Esophagus squamous epithelium (tissue), 4 donors: ENCODE measurements at regions not wholly inside any gene's neighbourhood (a gene's known extent, or its start where the extent isn't known, plus 50 kb on each side); places are given as distances from the start of the nearest gene placed in this dataset.

ENCODE experiments used
- POLR2A ChIP-seq, 4 donors: fragments of 450-650 bp; IDR thresholded peaks; one replicate each; pipeline ENCODE4 v1.6.1; 2017; ENCODE audit warnings: antibody characterized with exemption in 4 of 4, mild to moderate bottlenecking in 4 of 4, moderate library complexity in 3 of 4
- TF ChIP-seq, protein P1 (sequence below), 6 experiments: fragments of 450-650 bp in 4 of 6; fragments of 200-600 bp in 2 of 6; sonication (generic) in 2 of 6; IDR thresholded peaks; one replicate each; pipeline ENCODE4 v1.5.1; 2016 to 2019; ENCODE audit warnings: antibody characterized with exemption in 6 of 6, mild to moderate bottlenecking in 4 of 6, moderate library complexity in 4 of 6

DNA sequence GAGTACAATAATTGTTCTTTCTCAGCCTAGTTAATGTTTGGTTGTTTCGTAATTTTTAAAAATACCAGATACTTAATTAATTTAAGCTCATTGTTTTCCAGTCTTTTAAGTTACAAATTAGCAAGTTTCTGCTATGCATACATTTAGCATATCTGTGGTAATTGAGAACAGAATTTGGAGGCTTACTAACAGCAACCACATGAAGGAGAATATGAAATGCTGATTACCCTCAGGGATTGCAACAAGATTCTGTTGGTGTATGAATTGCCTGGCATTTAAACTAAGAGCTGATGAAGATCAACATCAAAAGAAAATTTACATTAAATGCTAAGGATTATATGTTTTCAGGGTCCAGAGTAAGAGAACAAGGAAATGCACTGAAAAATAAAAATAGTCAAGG is 580.0 kb upstream of the INTU start:
- TF ChIP-seq, protein P1, sequence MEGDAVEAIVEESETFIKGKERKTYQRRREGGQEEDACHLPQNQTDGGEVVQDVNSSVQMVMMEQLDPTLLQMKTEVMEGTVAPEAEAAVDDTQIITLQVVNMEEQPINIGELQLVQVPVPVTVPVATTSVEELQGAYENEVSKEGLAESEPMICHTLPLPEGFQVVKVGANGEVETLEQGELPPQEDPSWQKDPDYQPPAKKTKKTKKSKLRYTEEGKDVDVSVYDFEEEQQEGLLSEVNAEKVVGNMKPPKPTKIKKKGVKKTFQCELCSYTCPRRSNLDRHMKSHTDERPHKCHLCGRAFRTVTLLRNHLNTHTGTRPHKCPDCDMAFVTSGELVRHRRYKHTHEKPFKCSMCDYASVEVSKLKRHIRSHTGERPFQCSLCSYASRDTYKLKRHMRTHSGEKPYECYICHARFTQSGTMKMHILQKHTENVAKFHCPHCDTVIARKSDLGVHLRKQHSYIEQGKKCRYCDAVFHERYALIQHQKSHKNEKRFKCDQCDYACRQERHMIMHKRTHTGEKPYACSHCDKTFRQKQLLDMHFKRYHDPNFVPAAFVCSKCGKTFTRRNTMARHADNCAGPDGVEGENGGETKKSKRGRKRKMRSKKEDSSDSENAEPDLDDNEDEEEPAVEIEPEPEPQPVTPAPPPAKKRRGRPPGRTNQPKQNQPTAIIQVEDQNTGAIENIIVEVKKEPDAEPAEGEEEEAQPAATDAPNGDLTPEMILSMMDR (IDR thresholded peaks at IDR 0.05) = no peak
- TF ChIP-seq POLR2A (IDR thresholded peaks at IDR 0.05) = no peak
